HepG2 (cell line): ENCODE measurements at regions not wholly inside any gene's neighbourhood (a gene's known extent, or its start where the extent isn't known, plus 50 kb on each side); places are given as distances from the start of the nearest gene placed in this dataset.

Source experiments
- ZBTB40 ChIP-seq, 2 experiments: fragments of 450-650 bp in 1 of 2; sonication (generic) in 1 of 2; formaldehyde crosslinking in 1 of 2; IDR thresholded peaks; 2 replicates each; pipeline versions ENCODE4 v1.6.1 to v1.8.0; 2016 to 2022; ENCODE audit warnings: antibody characterized with exemption in 1 of 2, mild to moderate bottlenecking in 1 of 2, missing genetic modification reagents in 1 of 2
- ZNF280B ChIP-seq: sonication (generic); formaldehyde crosslinking; IDR thresholded peaks from 2 replicates; pipeline ENCODE4 v1.5.0; 2020; ENCODE audit warnings: missing genetic modification reagents, mild to moderate bottlenecking, borderline replicate concordance

- TF ChIP-seq ZBTB40 (IDR thresholded peaks at IDR 0.05) = no peak
- no peak for TF ChIP-seq ZBTB40 (CRISPR knock-in tag; IDR thresholded peaks at IDR 0.05)
- TF ChIP-seq ZNF280B = no peak
Measured at GRCh38 chr16:50998411-50998810, 152.7 kb downstream of the SALL1 start (continued).
